PC-9 (cell line): ENCODE measurements at regions not wholly inside any gene's neighbourhood (a gene's known extent, or its start where the extent isn't known, plus 50 kb on each side); places are given as distances from the start of the nearest gene placed in this dataset.

Experiments
- BruUV-seq: library from RNA; stranded (reverse); fragments of 400-500 nt; replicated peaks from 2 replicates; lab custom pipeline; 2021; lab: Mats Ljungman, UMichigan
- CTCF ChIA-PET: fragments of 300-600 bp; sonication (Branson Sonifier 250); formaldehyde crosslinking; loops from one replicate; lab custom pipeline; 2022; ENCODE audit warnings: antibody characterized with exemption; lab: Charles Lee
- POLR2A ChIA-PET: fragments of 300-600 bp; sonication (Branson Sonifier 250); formaldehyde crosslinking; loops from one replicate; lab custom pipeline; 2022; ENCODE audit warnings: antibody characterized with exemption; ENCODE audit not compliant: unreplicated experiment; lab: Charles Lee
- DNase-seq, 2 experiments: peaks; one replicate each; pipeline versions ENCODE4 v3.0.0 to v3.0.0-alpha.2; 2015 to 2022; ENCODE audit warnings: mixed read lengths in 1 of 2
- H2AFZ ChIP-seq: fragments of 200-600 bp; sonication (generic); 2 replicates; pipeline ENCODE4 v1.8.1; 2017; ENCODE audit warnings: antibody characterized with exemption
- H3F3A ChIP-seq: fragments of 200-600 bp; sonication (generic); 2 replicates; pipeline ENCODE4 v1.8.1; 2017; ENCODE audit warnings: antibody characterized with exemption, mild to moderate bottlenecking, low read depth; ENCODE audit not compliant: insufficient read depth
- H3K27ac ChIP-seq: fragments of 200-600 bp; sonication (generic); 2 replicates; pipeline ENCODE4 v1.6.1; 2016; ENCODE audit warnings: mixed run types
- H3K27me3 ChIP-seq: fragments of 200-600 bp; sonication (generic); 2 replicates; pipeline ENCODE4 v1.6.1; 2016; ENCODE audit warnings: low read depth, mixed run types; ENCODE audit not compliant: insufficient read depth
- H3K36me3 ChIP-seq: fragments of 200-600 bp; sonication (generic); 2 replicates; pipeline ENCODE4 v1.6.1; 2016; ENCODE audit warnings: low read depth, mixed run types
- H3K4me1 ChIP-seq: fragments of 200-600 bp; sonication (generic); replicated peaks from 2 replicates; pipeline ENCODE4 v1.6.1; 2016; ENCODE audit warnings: mixed run types; ENCODE audit not compliant: insufficient read depth
- H3K4me2 ChIP-seq: fragments of 200-600 bp; sonication (generic); 2 replicates; pipeline ENCODE4 v1.6.1; 2017; ENCODE audit warnings: mixed run types
- H3K4me3 ChIP-seq: fragments of 200-600 bp; sonication (generic); 2 replicates; pipeline ENCODE4 v1.6.1; 2016; ENCODE audit warnings: mixed run types
- H3K79me2 ChIP-seq: fragments of 200-600 bp; sonication (generic); 2 replicates; pipeline ENCODE4 v1.6.1; 2017; ENCODE audit warnings: low read depth, mixed run types
- H3K9me2 ChIP-seq: fragments of 200-600 bp; sonication (generic); 2 replicates; pipeline ENCODE4 v1.8.1; 2017; ENCODE audit warnings: mild to moderate bottlenecking; ENCODE audit not compliant: insufficient read depth
- H3K9me3 ChIP-seq: fragments of 200-600 bp; sonication (generic); 2 replicates; pipeline ENCODE4 v1.8.1; 2016; ENCODE audit warnings: low read depth; ENCODE audit not compliant: insufficient read depth
- H4K20me1 ChIP-seq: fragments of 200-600 bp; sonication (generic); 2 replicates; pipeline ENCODE4 v1.8.1; 2017; ENCODE audit not compliant: insufficient read depth
- EZH2 ChIP-seq: fragments of 200-600 bp; sonication (generic); IDR thresholded peaks from 2 replicates; pipeline ENCODE4 v1.8.0; 2017; ENCODE audit warnings: antibody characterized with exemption, low read depth
- intact Hi-C: fragments of 100-400 bp; cut with micrococcal nuclease; formaldehyde crosslinking; loops from one replicate; pipeline ENCODE4 v1.10.0; 2022; ENCODE audit not compliant: unreplicated experiment
- TF ChIP-seq, protein P1 (sequence below): fragments of 200-600 bp; sonication (generic); conservative IDR thresholded peaks from 2 replicates; pipeline ENCODE4 v1.6.1; 2017; ENCODE audit warnings: mixed run types, antibody characterized with exemption, mild to moderate bottlenecking, moderate library complexity

DNA sequence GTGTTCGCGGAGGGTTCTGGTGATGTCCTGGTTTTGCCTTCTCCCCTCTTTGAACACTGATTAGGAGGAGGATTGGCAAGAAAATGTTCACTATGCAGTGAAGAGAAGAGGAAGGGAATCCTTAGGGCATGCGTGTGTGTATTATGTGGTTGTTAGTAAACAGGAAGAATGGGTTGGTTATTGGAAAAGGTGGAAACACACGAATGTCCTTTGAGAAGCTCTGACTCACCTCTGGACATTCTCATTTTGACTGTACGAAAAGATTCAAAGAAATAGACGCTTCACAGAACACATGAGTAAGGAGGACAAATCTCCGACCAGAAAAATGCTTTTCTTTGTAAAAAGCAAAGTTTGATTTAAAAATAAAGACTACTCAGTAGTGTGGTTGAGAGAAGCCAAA, 188.8 kb upstream of the PRICKLE2 start:
- H3K9me3 ChIP-seq: no peaks in the 10 kb centered on the region
- H3F3A ChIP-seq: no peaks in the 10 kb centered on the region
- no peak overlapping the region for H2AFZ ChIP-seq
- H3K27me3 ChIP-seq: no peaks in the 10 kb centered on the region
- no peaks in the 10 kb centered on the region for H4K20me1 ChIP-seq
- no TSS peak for BruUV-seq
- H3K27ac ChIP-seq: no peak overlapping the region
- POLR2A ChIA-PET: no interaction called here
- H3K4me2 ChIP-seq: no peak overlapping the region
- TF ChIP-seq EZH2: no peak
- TF ChIP-seq, protein P1, sequence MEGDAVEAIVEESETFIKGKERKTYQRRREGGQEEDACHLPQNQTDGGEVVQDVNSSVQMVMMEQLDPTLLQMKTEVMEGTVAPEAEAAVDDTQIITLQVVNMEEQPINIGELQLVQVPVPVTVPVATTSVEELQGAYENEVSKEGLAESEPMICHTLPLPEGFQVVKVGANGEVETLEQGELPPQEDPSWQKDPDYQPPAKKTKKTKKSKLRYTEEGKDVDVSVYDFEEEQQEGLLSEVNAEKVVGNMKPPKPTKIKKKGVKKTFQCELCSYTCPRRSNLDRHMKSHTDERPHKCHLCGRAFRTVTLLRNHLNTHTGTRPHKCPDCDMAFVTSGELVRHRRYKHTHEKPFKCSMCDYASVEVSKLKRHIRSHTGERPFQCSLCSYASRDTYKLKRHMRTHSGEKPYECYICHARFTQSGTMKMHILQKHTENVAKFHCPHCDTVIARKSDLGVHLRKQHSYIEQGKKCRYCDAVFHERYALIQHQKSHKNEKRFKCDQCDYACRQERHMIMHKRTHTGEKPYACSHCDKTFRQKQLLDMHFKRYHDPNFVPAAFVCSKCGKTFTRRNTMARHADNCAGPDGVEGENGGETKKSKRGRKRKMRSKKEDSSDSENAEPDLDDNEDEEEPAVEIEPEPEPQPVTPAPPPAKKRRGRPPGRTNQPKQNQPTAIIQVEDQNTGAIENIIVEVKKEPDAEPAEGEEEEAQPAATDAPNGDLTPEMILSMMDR: no peak
- no peaks in the 10 kb centered on the region for H3K36me3 ChIP-seq
- intact Hi-C loops: no loop called here
- DNase-seq: no peak
- H3K9me2 ChIP-seq: no peaks in the 10 kb centered on the region
- CTCF ChIA-PET: no interaction called here
- H3K4me1 ChIP-seq: peaks cover 9% of the 10 kb centered on the region; the same call in 1 of the 2 replicates
- H3K79me2 ChIP-seq: no peaks in the 10 kb centered on the region
- no peak overlapping the region for H3K4me3 ChIP-seq

DNA sequence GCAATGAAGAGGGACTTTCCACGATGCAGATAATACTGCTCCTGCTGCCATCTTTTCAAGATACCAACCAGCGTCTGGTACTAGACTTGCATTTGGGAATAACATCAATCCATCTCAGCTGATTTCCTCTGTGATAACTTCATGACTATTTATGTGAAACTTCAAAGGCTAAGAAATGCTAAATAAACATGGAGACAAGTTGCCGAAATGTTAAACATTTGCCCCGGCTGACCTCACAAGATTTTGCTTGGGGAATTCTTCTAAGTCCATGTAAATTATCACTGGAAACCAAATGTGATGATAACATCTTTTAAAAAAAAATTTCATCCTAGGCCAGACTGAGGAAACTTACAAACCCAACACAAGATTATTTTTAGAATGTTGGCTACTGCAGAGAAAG, 185.8 kb upstream of the PRICKLE2 start:
- no TSS peak for BruUV-seq
- Histone ChIP-seq H3K79me2 (no peaks in the 10 kb centered on the region), H4K20me1 (no peaks in the 10 kb centered on the region), H3K27me3 (no peaks in the 10 kb centered on the region), H3K4me2 (no peak overlapping the region), H3F3A (no peaks in the 10 kb centered on the region), H3K27ac (no peak overlapping the region), H3K4me1 (no peaks in the 10 kb centered on the region), H3K36me3 (no peaks in the 10 kb centered on the region), H3K9me2 (no peaks in the 10 kb centered on the region), H3K9me3 (no peaks in the 10 kb centered on the region), H3K4me3 (no peak overlapping the region), H2AFZ (no peak overlapping the region)
- ChIA-PET CTCF (no interaction called here), POLR2A (no interaction called here)
- intact Hi-C loops: no loop called here
- TF ChIP-seq EZH2: no peak
- TF ChIP-seq, protein P1: no peak
- DNase-seq: no peak

DNA sequence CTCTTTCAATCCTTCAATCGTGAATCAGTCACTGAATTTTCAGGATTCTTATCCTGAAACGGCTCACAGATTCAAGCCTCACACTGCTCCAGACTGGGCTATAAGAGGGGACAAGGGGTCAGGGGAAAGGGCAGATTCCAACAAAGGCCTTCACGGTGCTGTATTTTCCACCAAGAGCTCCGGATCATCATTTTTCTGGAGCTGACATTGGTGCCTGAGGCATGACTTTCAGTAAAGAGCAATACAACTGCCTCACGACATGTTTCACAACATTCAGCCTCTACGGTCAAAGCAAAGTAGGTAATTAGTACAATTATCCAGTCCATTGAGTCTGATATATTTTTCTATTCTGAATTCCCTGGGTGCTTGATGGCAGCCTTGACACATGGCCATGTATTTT, 185.0 kb upstream of the PRICKLE2 start:
- Histone ChIP-seq H3K9me2 (no peaks in the 10 kb centered on the region), H2AFZ (no peak overlapping the region), H3K4me1 (no peaks in the 10 kb centered on the region), H3K79me2 (no peaks in the 10 kb centered on the region), H3K9me3 (no peaks in the 10 kb centered on the region), H3K27me3 (no peaks in the 10 kb centered on the region), H3K27ac (no peak overlapping the region), H3K4me3 (no peak overlapping the region), H3F3A (no peaks in the 10 kb centered on the region), H3K4me2 (no peak overlapping the region), H4K20me1 (no peaks in the 10 kb centered on the region), H3K36me3 (no peaks in the 10 kb centered on the region)
- no peak for DNase-seq
- TF ChIP-seq, protein P1: no peak
- no peak for TF ChIP-seq EZH2
- intact Hi-C loops: no loop called here
- ChIA-PET CTCF (no interaction called here), POLR2A (interaction anchor here (0.6 kb wide), 1 partner anchor 151 kb away, joined by 3 read pairs; no protein-coding TSS in a partner anchor)
- BruUV-seq: no TSS peak
